ENCODE measurements at regions not wholly inside any gene's neighbourhood (a gene's known extent, or its start where the extent isn't known, plus 50 kb on each side); places are given as distances from the start of the nearest gene placed in this dataset.

DNA sequence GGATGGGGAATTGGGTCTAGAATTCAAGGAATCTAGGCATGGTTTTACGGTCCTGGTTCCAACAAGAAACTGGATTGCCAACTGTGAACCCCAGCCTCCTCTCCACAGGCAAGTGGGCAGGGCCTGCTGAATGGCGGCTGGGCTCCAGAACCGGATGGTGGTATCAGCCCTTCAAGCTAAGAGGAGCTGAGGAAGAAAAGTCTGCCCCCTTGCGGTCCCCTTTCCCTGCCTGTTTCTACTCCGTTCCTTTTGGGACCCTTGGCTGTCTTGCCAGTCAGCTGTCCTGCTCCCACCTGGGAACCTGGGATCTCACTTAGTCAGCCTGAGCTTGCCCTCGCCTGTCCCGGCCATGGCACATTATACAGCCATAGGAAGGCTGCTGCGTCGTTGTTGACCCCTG, 234.4 kb upstream of the DAPK1 start:
- H3K36me3 ChIP-seq, result no peaks in the 10 kb centered on the region
- H3K27me3 ChIP-seq, result no peaks in the 10 kb centered on the region
- H3K4me1 ChIP-seq, result peaks cover 0 to 12% (median 6%) of the 10 kb centered on the region in 4 donors
- H3K4me3 ChIP-seq, result no peak overlapping the region
- DNase-seq (ENCODE audit: extremely low spot score), result no peak
- no peaks in the 10 kb centered on the region for H3K9me3 ChIP-seq
- 85% methylated on average over 9 of the region's 9 CpGs for WGBS
- TF ChIP-seq POLR2AphosphoS5 (IDR thresholded peaks at IDR 0.05) (no peak), EP300 (IDR thresholded peaks at IDR 0.05) (no peak), POLR2A (IDR thresholded peaks at IDR 0.05; ENCODE audit: low read depth) (no peak)
- TF ChIP-seq, protein P1, sequence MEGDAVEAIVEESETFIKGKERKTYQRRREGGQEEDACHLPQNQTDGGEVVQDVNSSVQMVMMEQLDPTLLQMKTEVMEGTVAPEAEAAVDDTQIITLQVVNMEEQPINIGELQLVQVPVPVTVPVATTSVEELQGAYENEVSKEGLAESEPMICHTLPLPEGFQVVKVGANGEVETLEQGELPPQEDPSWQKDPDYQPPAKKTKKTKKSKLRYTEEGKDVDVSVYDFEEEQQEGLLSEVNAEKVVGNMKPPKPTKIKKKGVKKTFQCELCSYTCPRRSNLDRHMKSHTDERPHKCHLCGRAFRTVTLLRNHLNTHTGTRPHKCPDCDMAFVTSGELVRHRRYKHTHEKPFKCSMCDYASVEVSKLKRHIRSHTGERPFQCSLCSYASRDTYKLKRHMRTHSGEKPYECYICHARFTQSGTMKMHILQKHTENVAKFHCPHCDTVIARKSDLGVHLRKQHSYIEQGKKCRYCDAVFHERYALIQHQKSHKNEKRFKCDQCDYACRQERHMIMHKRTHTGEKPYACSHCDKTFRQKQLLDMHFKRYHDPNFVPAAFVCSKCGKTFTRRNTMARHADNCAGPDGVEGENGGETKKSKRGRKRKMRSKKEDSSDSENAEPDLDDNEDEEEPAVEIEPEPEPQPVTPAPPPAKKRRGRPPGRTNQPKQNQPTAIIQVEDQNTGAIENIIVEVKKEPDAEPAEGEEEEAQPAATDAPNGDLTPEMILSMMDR (IDR thresholded peaks at IDR 0.05), result no peak
- intact Hi-C loops (cut with DNase I), result no loop called here
- no peak overlapping the region for H3K27ac ChIP-seq (replicated peaks in 1 of 4)

DNA sequence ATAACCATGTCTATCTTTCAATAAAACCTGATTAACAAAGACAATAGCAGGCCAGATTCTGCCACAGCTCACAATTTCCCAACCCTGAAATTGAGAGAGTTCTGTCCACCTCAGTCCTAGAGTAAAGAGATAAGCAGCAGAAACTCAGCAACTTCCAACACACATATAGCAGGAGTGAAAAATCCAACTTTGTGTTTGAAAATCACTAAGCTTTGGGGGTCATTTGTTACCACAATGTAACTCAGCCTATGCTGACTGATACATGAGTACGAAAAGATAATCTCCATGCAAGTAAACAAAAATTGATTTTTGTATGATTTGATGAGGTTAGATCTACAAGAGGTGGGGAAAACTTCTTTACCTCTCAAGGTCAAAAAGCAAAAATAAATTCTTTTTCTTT, 231.0 kb upstream of the DAPK1 start:
- Histone ChIP-seq H3K9me3 (no peaks in the 10 kb centered on the region), H3K4me1 (peaks cover 9 to 28% (median 19%) of the 10 kb centered on the region in 4 donors), H3K27me3 (no peaks in the 10 kb centered on the region), H3K36me3 (no peaks in the 10 kb centered on the region), H3K27ac (replicated peaks in 1 of 4) (peak overlapping the region; percentile 56 to 77 (median 58)), H3K4me3 (no peak overlapping the region)
- no peak for TF ChIP-seq POLR2AphosphoS5 (IDR thresholded peaks at IDR 0.05)
- TF ChIP-seq POLR2A (IDR thresholded peaks at IDR 0.05; ENCODE audit: low read depth), result no peak
- TF ChIP-seq, protein P1 (IDR thresholded peaks at IDR 0.05), result no peak
- TF ChIP-seq EP300 (IDR thresholded peaks at IDR 0.05), result no peak
- DNase-seq (ENCODE audit: extremely low spot score), result no peak
- 96% methylated on average over 1 of the region's 1 CpG for WGBS
- intact Hi-C loops (cut with DNase I), result no loop called here

DNA sequence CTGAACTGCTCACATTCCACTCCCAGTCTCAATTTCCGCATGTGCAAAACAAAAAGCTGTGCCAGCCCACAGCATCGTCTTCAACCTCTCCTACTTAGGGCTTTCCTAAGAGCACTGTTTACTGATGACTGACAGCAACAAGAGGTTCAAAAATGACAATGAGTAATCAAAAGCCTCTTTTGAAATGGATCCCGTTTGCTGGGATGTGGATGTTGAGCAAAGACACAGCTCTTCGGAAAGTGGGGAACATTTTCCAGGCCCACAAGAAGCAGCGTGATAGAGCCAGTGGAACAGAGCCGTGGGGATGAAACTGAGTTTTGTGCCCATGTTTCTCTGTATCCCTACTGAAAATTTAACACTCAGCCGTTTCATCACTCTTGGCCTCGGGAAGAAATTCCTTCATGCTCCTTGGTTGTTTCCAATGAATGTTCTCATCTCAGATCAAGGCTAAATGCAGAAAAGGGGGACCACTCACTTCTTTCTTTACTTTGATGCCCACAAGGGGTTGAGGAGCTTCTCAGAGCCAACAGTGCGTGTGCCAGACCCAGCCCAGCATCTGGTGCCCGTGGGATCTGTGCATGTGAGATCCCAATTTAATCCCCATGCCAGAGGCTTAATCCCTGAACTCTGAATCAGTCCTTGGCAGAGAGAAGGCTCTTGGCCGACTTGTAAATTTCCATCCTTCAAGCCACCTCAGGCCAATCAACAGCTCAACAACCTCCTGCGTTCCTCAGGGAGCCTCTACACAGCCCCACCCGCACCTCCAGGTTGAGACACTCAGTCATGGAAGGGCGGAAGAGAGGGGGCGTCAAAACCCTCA, 230.2 kb upstream of the DAPK1 start:
- peak; percentile 93 for DNase-seq (ENCODE audit: extremely low spot score)
- intact Hi-C loops (cut with DNase I), result no loop called here

DNA sequence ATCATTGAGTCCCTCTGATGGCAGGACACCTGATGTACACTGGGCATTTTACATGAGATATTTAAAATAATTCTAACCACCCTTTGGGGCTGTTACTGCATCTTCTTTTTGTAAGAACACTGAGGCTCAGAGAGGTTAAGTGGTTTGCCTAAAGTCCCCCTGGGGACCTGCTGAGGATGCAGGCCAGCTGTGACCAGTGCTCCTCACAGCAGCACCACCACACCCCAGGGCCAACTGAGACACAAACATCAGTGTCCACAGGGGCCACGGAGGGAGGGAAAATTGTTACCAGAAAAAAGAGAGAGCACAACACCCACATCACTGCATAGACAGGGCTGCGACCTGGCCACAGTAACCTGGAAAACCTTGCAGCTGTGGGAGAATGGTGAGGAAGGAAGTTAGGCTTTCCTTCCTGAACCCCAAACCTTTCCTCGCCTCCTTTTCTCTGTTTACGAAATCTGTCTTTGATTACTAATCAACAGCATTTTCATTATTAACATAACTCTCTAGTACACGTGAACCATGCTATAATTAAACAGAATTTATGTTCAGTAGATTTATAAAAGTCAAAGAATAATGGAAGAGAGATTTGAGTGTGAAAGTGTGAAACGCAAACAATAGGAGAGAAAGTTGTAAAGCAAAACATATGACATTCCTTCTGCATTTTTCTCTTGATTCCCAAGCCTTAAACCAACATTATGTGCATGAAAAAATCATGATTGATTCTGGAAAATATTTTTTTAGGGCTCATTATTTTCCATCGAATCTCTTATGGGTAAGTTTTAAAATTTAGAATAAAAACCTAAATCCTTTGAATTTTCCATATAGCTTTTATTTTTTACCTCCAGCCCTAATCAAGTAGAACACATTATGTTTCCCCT, 228.1 kb upstream of the DAPK1 start:
- WGBS, result 74% methylated on average over 7 of the region's 7 CpGs
- Histone ChIP-seq H3K4me1 (peaks cover 9 to 28% (median 19%) of the 10 kb centered on the region in 4 donors), H3K9me3 (no peaks in the 10 kb centered on the region), H3K36me3 (no peaks in the 10 kb centered on the region), H3K27me3 (no peaks in the 10 kb centered on the region), H3K4me3 (no peak overlapping the region), H3K27ac (replicated peaks in 1 of 4) (no peak overlapping the region)
- TF ChIP-seq, protein P1 (IDR thresholded peaks at IDR 0.05), result no peak
- TF ChIP-seq EP300 (IDR thresholded peaks at IDR 0.05) (no peak), POLR2A (IDR thresholded peaks at IDR 0.05; ENCODE audit: low read depth) (no peak), POLR2AphosphoS5 (IDR thresholded peaks at IDR 0.05) (no peak)
- intact Hi-C loops (cut with DNase I), result no loop called here
- no peak for DNase-seq (ENCODE audit: extremely low spot score)

More for the DNA sequence above, 230.2 kb upstream of the DAPK1 start:
- Histone ChIP-seq H3K27me3 (no peaks in the 10 kb centered on the region), H3K9me3 (no peaks in the 10 kb centered on the region), H3K27ac (replicated peaks in 1 of 4) (peak overlapping the region; percentile 56 to 77 (median 58)), H3K36me3 (no peaks in the 10 kb centered on the region), H3K4me3 (no peak overlapping the region), H3K4me1 (peaks cover 9 to 28% (median 19%) of the 10 kb centered on the region in 4 donors)
- peak in 1 of 2 donors; percentile 5 for TF ChIP-seq POLR2AphosphoS5 (IDR thresholded peaks at IDR 0.05)
- TF ChIP-seq EP300 (IDR thresholded peaks at IDR 0.05), result no peak
- TF ChIP-seq, protein P1 (IDR thresholded peaks at IDR 0.05), result no peak
- 73% methylated on average over 14 of the region's 15 CpGs for WGBS

All from esophagus muscularis mucosa (tissue), 4 donors.